GM12874 (cell line): ENCODE measurements at regions not wholly inside any gene's neighbourhood (a gene's known extent, or its start where the extent isn't known, plus 50 kb on each side); places are given as distances from the start of the nearest gene placed in this dataset.

Source experiments
- TF ChIP-seq, protein P1 (sequence below): IDR thresholded peaks from 2 replicates; pipeline ENCODE4 v1.5.1; 2011; ENCODE audit warnings: low read depth, mild to moderate bottlenecking, control low read depth, low read length, moderate library complexity; ENCODE audit not compliant: insufficient read depth

DNA sequence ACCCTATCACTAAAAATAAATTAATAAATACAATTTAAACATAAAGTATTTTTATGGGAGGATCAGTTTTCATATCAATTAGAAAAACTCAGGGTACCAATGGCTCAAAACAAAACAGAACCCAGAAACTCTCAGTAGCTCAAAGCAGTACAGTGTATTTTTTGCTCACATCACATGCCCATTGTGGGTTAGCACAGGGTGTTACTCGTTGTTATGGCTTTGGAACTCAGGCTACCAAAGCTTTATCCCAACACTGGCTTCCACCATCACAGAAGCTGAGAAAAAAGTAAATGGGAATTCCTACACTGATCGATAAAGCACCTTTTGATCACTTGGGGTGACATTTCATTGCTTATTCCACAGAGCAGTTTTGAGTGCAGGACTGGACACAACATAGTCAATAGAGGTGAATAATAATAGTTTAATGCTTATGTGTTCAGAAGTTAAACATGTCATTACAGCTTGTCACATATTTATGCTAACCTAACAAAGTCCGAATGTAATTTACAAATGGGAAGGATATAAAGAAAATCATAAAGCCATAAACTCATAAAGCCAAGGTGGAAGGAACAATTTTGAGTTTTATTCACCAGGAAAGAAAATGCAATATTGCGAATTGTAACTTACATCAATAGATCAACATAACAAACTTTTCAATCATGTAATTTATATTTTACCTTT lies 484.5 kb upstream of the TMPRSS15 start:
- TF ChIP-seq, protein P1, sequence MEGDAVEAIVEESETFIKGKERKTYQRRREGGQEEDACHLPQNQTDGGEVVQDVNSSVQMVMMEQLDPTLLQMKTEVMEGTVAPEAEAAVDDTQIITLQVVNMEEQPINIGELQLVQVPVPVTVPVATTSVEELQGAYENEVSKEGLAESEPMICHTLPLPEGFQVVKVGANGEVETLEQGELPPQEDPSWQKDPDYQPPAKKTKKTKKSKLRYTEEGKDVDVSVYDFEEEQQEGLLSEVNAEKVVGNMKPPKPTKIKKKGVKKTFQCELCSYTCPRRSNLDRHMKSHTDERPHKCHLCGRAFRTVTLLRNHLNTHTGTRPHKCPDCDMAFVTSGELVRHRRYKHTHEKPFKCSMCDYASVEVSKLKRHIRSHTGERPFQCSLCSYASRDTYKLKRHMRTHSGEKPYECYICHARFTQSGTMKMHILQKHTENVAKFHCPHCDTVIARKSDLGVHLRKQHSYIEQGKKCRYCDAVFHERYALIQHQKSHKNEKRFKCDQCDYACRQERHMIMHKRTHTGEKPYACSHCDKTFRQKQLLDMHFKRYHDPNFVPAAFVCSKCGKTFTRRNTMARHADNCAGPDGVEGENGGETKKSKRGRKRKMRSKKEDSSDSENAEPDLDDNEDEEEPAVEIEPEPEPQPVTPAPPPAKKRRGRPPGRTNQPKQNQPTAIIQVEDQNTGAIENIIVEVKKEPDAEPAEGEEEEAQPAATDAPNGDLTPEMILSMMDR: no peak

DNA sequence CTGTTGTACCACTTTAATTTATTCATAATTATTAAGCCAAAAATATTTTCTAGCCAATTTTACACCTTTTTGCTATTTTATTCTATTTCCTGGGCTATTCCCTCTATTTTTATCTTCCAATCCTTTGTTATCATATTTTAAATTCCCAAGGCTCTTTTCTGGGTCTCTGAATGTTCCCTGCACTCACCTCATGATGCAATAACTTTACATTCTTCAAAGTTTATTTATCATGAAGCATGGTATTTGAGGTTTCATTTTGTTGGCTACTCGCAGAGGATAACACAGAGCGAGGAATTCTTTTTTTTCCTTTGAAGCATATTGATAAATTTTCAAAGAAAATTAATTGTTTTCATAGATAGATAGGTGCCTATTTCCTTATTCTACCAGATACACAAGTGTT lies 489.8 kb upstream of the TMPRSS15 start:
- TF ChIP-seq, protein P1: no peak

- TF ChIP-seq, protein P1: no peak
Observed at GRCh38 chr21:18894387-18894786, 490.8 kb upstream of the TMPRSS15 start.

DNA sequence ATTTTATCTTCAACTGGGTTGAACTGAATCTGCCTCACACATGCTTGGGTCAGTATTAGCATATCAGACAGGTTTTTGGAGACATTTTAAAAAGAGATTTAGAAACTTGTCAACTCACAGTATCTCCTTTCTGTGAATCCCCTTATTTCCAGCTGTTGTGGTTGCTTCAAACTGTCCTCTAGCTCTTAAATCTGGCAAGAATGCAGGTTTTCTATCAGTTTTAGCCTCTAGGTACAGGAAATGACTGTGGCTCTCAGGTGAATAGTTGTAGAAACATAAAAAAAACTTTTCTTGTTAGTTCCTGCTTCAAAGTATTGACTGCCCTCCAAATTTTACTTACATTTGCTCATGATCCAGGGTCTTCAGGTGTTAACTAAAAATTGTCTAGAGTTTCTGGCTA lies 495.7 kb upstream of the TMPRSS15 start:
- TF ChIP-seq, protein P1: no peak

GRCh38 chr21:18902660-18903059 lies 499.1 kb upstream of the TMPRSS15 start:
- TF ChIP-seq, protein P1: no peak

GRCh38 chr21:18907076-18907475 lies 503.5 kb upstream of the TMPRSS15 start:
- TF ChIP-seq, protein P1: no peak

DNA sequence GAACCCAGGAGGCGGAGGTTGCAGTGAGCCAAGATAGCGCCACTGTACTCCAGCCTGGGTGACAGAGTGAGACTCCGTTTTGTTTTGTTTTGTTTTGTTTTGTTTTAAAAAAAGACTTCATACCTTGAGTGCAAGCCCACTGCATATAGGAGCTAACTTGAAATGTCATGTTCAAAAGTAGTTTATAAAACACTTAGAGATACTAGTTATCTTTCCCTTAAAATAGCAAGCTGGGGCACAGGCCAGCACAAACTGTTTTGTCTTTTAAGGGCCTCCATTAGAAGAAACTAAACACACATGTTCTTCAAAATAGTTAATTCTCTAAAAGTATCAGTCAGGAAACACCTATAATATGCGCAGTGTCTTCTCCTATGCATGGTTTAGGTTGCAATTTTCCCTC lies 505.1 kb upstream of the TMPRSS15 start:
- TF ChIP-seq, protein P1: no peak

DNA sequence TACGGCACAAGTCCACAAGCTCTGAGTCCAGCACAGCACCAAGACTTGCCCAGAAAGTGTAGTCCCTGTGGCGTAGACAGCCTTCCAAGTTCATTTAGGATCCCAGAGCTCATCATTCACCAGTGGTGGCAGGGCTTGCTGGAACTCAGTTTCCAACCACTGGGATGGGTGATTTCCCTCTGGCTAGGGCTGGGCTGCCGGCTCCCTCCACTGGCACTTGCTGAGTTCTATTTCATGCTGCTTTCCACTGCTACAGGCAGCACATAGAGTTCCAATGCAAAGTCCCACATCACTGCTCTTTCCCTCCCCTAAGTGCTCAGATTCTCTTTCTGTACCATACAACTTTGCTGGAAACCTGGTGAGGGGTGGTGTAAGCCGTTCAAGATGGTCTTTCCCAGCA lies 510.3 kb upstream of the TMPRSS15 start:
- TF ChIP-seq, protein P1: no peak
